ENCODE measurements at regions not wholly inside any gene's neighbourhood (a gene's known extent, or its start where the extent isn't known, plus 50 kb on each side); places are given as distances from the start of the nearest gene placed in this dataset.

DNA sequence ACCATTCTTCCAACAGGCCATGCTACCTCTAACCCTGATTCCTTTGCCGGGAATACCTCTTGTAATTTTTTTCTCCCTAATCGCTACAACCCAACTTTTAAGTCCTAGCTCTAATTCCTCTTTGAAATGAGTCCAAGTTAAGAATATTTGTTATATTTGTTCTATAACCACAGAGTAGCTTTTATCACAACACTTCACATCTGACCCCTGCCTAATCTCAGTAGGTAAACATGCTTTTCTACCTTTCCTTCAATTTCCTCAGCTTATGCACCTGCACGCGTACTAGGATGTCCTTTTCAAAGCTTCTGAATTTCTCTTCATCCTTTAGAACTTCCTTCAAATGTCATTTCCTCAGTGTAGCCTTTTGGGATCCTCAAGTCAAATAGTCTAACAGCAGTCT, 915.5 kb upstream of the LCORL start:
- Histone ChIP-seq H3K9me1 (replicated peaks; ENCODE audit: control insufficient read depth, extremely low read depth, insufficient read depth, low read length) (no peaks in the 10 kb centered on the region), H3K9me3 (replicated peaks; ENCODE audit: control insufficient read depth, insufficient read depth, low read length) (no peaks in the 10 kb centered on the region), H3K4me2 (ENCODE audit: insufficient read depth, low read length) (no peak overlapping the region), H3K27ac (ENCODE audit: insufficient read depth, low read depth, low read length) (no peak overlapping the region), H3K79me2 (ENCODE audit: control insufficient read depth, insufficient read depth, low read length) (no peaks in the 10 kb centered on the region), H2AFZ (ENCODE audit: low read depth, low read length) (no peak overlapping the region), H4K20me1 (replicated peaks; ENCODE audit: control insufficient read depth, extremely low read depth, insufficient read depth, low read length) (no peaks in the 10 kb centered on the region), H3K4me3 (replicated peaks in 1 of 3; ENCODE audit: insufficient read depth in 1 of 3, low read depth in 1 of 3, low read length in 3 of 3) (no peak overlapping the region), H3K4me1 (ENCODE audit: control insufficient read depth, extremely low read depth, insufficient read depth, low read length) (no peaks in the 10 kb centered on the region), H3K36me3 (ENCODE audit: control insufficient read depth in 2 of 2, extremely low read depth in 1 of 2, insufficient read depth in 2 of 2, low read length in 2 of 2) (no peaks in the 10 kb centered on the region), H3K27me3 (ENCODE audit: control insufficient read depth in 2 of 2, insufficient read depth in 2 of 2, low read length in 2 of 2) (no peaks in the 10 kb centered on the region), H3K9ac (replicated peaks; ENCODE audit: extremely low read depth, insufficient read depth, low read length) (no peak overlapping the region)
- no peak for FAIRE-seq
- CTCF ChIA-PET = no interaction called here
- no peak for TF ChIP-seq JUN (IDR thresholded peaks at IDR 0.05; ENCODE audit: borderline replicate concordance, insufficient read depth, insufficient read length, low read depth)
- TF ChIP-seq POLR2AphosphoS5 (IDR thresholded peaks at IDR 0.05; ENCODE audit: insufficient read depth, low read depth, low read length) = no peak
- TF ChIP-seq EZH2 (IDR thresholded peaks at IDR 0.05; ENCODE audit: borderline replicate concordance, low read depth, low read length, severe bottlenecking) = no peak
- TF ChIP-seq, protein P1, sequence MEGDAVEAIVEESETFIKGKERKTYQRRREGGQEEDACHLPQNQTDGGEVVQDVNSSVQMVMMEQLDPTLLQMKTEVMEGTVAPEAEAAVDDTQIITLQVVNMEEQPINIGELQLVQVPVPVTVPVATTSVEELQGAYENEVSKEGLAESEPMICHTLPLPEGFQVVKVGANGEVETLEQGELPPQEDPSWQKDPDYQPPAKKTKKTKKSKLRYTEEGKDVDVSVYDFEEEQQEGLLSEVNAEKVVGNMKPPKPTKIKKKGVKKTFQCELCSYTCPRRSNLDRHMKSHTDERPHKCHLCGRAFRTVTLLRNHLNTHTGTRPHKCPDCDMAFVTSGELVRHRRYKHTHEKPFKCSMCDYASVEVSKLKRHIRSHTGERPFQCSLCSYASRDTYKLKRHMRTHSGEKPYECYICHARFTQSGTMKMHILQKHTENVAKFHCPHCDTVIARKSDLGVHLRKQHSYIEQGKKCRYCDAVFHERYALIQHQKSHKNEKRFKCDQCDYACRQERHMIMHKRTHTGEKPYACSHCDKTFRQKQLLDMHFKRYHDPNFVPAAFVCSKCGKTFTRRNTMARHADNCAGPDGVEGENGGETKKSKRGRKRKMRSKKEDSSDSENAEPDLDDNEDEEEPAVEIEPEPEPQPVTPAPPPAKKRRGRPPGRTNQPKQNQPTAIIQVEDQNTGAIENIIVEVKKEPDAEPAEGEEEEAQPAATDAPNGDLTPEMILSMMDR (IDR thresholded peaks at IDR 0.05; ENCODE audit: extremely low read depth in 1 of 2, insufficient read depth in 1 of 2, low read depth in 1 of 2, low read length in 2 of 2) = no peak
- no peak for TF ChIP-seq FOS (IDR thresholded peaks at IDR 0.05; ENCODE audit: borderline replicate concordance, insufficient read depth, low read length)
- no peak for TF ChIP-seq POLR2A (IDR thresholded peaks at IDR 0.05; ENCODE audit: low read depth, low read length)
- no peak for TF ChIP-seq MYC (IDR thresholded peaks at IDR 0.05; ENCODE audit: low read depth, low read length)
- TF ChIP-seq, protein P2, sequence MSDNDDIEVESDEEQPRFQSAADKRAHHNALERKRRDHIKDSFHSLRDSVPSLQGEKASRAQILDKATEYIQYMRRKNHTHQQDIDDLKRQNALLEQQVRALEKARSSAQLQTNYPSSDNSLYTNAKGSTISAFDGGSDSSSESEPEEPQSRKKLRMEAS (IDR thresholded peaks at IDR 0.05; ENCODE audit: insufficient read depth, insufficient read length) = no peak
- TF ChIP-seq GATA2 (IDR thresholded peaks at IDR 0.05; ENCODE audit: insufficient read depth, insufficient read length, low read depth, low read length) = no peak
- dilution Hi-C loops (cut with MboI; ENCODE audit: extremely low pct_ligation_motif_present, low sequenced_read_pairs) (no loop called here), intact Hi-C loops (cut with micrococcal nuclease) (no loop called here)
- POLR2A ChIA-PET = no interaction called here
- DNase-seq (ENCODE audit: low read depth, low spot score) = no peak
- no TSS peak for BruUV-seq (replicated peaks)

Measured in endothelial cell of umbilical vein (primary cell).